K562 (cell line): ENCODE measurements at regions not wholly inside any gene's neighbourhood (a gene's known extent, or its start where the extent isn't known, plus 50 kb on each side); places are given as distances from the start of the nearest gene placed in this dataset.

Source experiments
- ATAC-seq: fragments of 200-7000 bp; cut with Tn5 transposase; 3 replicates; pipeline ENCODE4 v1.9.1; 2020; ENCODE audit warnings: moderate library complexity
- BruUV-seq: library from RNA; stranded (reverse); fragments of 400-500 nt; replicated peaks from 2 replicates; lab custom pipeline; 2021; lab: Mats Ljungman, UMichigan
- CTCF ChIA-PET: fragments of 300-600 bp; formaldehyde crosslinking; extraction: SDS; loops from one replicate; lab custom pipeline; 2021; ENCODE audit warnings: low intra/inter-chr PET ratio; lab: Yijun Ruan, JAX
- POLR2A ChIA-PET: fragments of 300-600, 350-650 bp; sonication (Branson Sonifier 250); formaldehyde crosslinking; extraction: SDS; loops from one replicate; lab custom pipeline; 2021; ENCODE audit warnings: antibody characterized with exemption, inconsistent platforms; lab: Yijun Ruan, JAX
- DNase-seq, 4 experiments: peaks; one replicate each; pipeline versions ENCODE4 v3.0.0 to v3.0.0-alpha.2; 2011 to 2018; ENCODE audit warnings: low spot score in 3 of 4, mixed read lengths in 3 of 4; ENCODE audit errors: extremely low read depth in 1 of 4
- FAIRE-seq: peaks from 2 replicates; lab custom pipeline; 2011; peaks lifted over from hg19 to GRCh38; lab: Jason Lieb, UNC
- H2AFZ ChIP-seq: 2 replicates; pipeline ENCODE4 v1.6.0; 2011; ENCODE audit warnings: low read depth, low read length, control low read depth, inconsistent platforms
- H3K27ac ChIP-seq: fragments of 200-600 bp; 3 replicates; pipeline ENCODE4 v1.8.0; 2011; ENCODE audit warnings: low read depth, mild to moderate bottlenecking, control low read depth, inconsistent platforms, low read length, moderate library complexity, mixed read lengths; ENCODE audit errors: extremely low read depth
- H3K27me3 ChIP-seq, 2 experiments: fragments of 300-600 bp in 1 of 2; 2 replicates in 1 of 2; 3 replicates in 1 of 2; pipeline versions ENCODE4 v1.6.0 to v1.8.0; 2011; ENCODE audit warnings: inconsistent platforms in 2 of 2, low read length in 2 of 2, mild to moderate bottlenecking in 1 of 2, mixed read lengths in 1 of 2, moderate library complexity in 1 of 2; ENCODE audit not compliant: control insufficient read depth in 2 of 2, insufficient read depth in 2 of 2
- H3K36me3 ChIP-seq: fragments of 300-600 bp; 3 replicates; pipeline ENCODE4 v1.8.0; 2011; ENCODE audit warnings: mild to moderate bottlenecking, low read length, inconsistent platforms; ENCODE audit not compliant: control insufficient read depth, insufficient read depth
- H3K4me1 ChIP-seq, 2 experiments: fragments of 200-600 bp in 1 of 2; replicated peaks in 1 of 2; 2 replicates in 1 of 2; 3 replicates in 1 of 2; pipeline versions ENCODE4 v1.5.1 to v1.8.0; 2011; ENCODE audit warnings: inconsistent platforms in 2 of 2, low read length in 2 of 2, mild to moderate bottlenecking in 1 of 2, mixed read lengths in 1 of 2, moderate library complexity in 1 of 2; ENCODE audit not compliant: control insufficient read depth in 2 of 2, insufficient read depth in 2 of 2
- H3K4me2 ChIP-seq: 2 replicates; pipeline ENCODE4 v1.6.1; 2011; ENCODE audit warnings: low read length, control low read depth, inconsistent platforms, mixed read lengths; ENCODE audit not compliant: insufficient read depth
- H3K4me3 ChIP-seq: fragments of 200-600 bp; sonication (generic), shearing (Covaris generic); 2 replicates; pipeline ENCODE4 v1.5.1; 2016; ENCODE audit warnings: control low read depth, inconsistent platforms
- H3K79me2 ChIP-seq: fragments of 200-600 bp; 3 replicates; pipeline ENCODE4 v1.8.0; 2011; ENCODE audit warnings: low read length, inconsistent platforms; ENCODE audit not compliant: control insufficient read depth, insufficient read depth
- H3K9ac ChIP-seq, 2 experiments: 2 replicates each; pipeline versions ENCODE4 v1.6.0 to v1.6.1; 2011; ENCODE audit warnings: low read depth in 2 of 2, low read length in 2 of 2, control low read depth in 1 of 2, inconsistent platforms in 1 of 2, mild to moderate bottlenecking in 1 of 2, mixed read lengths in 1 of 2; ENCODE audit not compliant: insufficient read depth in 1 of 2
- H3K9me1 ChIP-seq: one replicate; pipeline ENCODE4 v1.6.0; 2011; ENCODE audit warnings: inconsistent platforms, mild to moderate bottlenecking, low read length, moderate library complexity; ENCODE audit not compliant: control insufficient read depth, insufficient read depth
- H3K9me3 ChIP-seq: replicated peaks from 2 replicates; pipeline ENCODE4 v1.5.1; 2011; ENCODE audit warnings: low read depth, low read length, inconsistent platforms; ENCODE audit not compliant: control insufficient read depth, insufficient read depth
- H4K20me1 ChIP-seq: replicated peaks from 2 replicates; pipeline ENCODE4 v1.6.1; 2011; ENCODE audit warnings: low read length, inconsistent platforms, mixed read lengths; ENCODE audit not compliant: control insufficient read depth, insufficient read depth
- FOXO4 ChIP-seq: fragments of 450-650 bp; formaldehyde crosslinking; IDR thresholded peaks from 2 replicates; pipeline ENCODE4 v1.4.0; 2020; ENCODE audit warnings: mild to moderate bottlenecking, moderate library complexity
- KDM1A ChIP-seq, 2 experiments: fragments of 450-650 bp; IDR thresholded peaks; 2 replicates each; pipeline ENCODE4 v1.6.1; 2016; ENCODE audit warnings: mild to moderate bottlenecking in 2 of 2
- POLR3A ChIP-seq: IDR thresholded peaks from 2 replicates; pipeline ENCODE4 v1.6.1; 2011; ENCODE audit warnings: borderline replicate concordance, mild to moderate bottlenecking, moderate library complexity; ENCODE audit not compliant: insufficient read length, insufficient read depth; ENCODE audit errors: extremely low read depth
- U2AF1 ChIP-seq: fragments of 200-400 bp; formaldehyde crosslinking; optimal IDR thresholded peaks from 2 replicates; pipeline ENCODE3; 2017; ENCODE audit warnings: mild to moderate bottlenecking, low read depth, low read length, moderate library complexity
- WGBS: fragments of 100-300 bp; shearing (Covaris generic); methylation state at CpG from one replicate; pipeline ENCODE4 v1.1.6; 2016; ENCODE audit warnings: low coverage, mixed read lengths; ENCODE audit not compliant: insufficient coverage; ENCODE audit errors: missing lambda C conversion rate; 5-methylcytosine and 5-hydroxymethylcytosine counted together
- in situ Hi-C: fragments of 300-500 bp; cut with MboI; formaldehyde crosslinking; loops from 4 replicates; pipeline ENCODE4 v1.15.0; 2018; ENCODE audit warnings: inconsistent platforms, mixed read lengths
- intact Hi-C: fragments of 100-400 bp; cut with micrococcal nuclease; formaldehyde crosslinking; loops from 2 replicates; pipeline ENCODE4 v1.14.2; 2022
- TF ChIP-seq, protein P1 (sequence below): fragments of 450-650 bp; formaldehyde crosslinking; IDR thresholded peaks from 2 replicates; pipeline ENCODE4 v1.4.0; 2022; ENCODE audit warnings: mild to moderate bottlenecking, moderate library complexity
- TF ChIP-seq, protein P2 (sequence below): fragments of 250-450 bp; sonication (Bioruptor Pico); IDR thresholded peaks from 2 replicates; pipeline ENCODE4 v1.9.0; 2021; ENCODE audit warnings: mild to moderate bottlenecking
- TF ChIP-seq, protein P3 (sequence below): sonication (generic); formaldehyde crosslinking; IDR thresholded peaks from 2 replicates; pipeline ENCODE4 v1.9.0; 2022; ENCODE audit warnings: mild to moderate bottlenecking, missing genetic modification reagents

DNA sequence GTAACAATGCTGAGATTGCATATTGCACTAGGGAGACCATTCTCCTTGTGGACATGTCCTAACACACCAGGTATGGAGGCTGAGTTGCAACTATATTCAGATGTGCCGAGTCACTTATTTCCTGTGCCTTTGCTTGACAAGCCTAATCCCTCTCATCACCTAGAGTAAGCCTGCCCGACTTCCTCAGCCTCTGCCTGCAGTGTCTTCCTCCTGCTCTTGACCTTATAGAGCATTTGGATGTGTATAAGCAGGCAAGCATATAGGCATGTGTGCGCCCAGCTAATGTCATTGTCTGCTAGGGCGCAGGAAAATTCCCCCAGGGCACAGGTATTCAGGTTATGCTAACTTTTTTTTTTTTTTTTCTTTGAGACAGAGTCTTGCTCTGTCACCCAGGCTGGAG is 316.9 kb downstream of the CDH2 start (continued):
- TF ChIP-seq, protein P1, sequence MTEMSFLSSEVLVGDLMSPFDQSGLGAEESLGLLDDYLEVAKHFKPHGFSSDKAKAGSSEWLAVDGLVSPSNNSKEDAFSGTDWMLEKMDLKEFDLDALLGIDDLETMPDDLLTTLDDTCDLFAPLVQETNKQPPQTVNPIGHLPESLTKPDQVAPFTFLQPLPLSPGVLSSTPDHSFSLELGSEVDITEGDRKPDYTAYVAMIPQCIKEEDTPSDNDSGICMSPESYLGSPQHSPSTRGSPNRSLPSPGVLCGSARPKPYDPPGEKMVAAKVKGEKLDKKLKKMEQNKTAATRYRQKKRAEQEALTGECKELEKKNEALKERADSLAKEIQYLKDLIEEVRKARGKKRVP (CRISPR knock-in tag) = no peak

- no peaks in the 10 kb centered on the region for H3K9me3 ChIP-seq
- intact Hi-C loops (no loop called here), in situ Hi-C loops (no loop called here)
- BruUV-seq = no TSS peak
- 0% methylated on average over 1 of the region's 1 CpG for WGBS
- POLR2A ChIA-PET = no interaction called here
- H3K27ac ChIP-seq = no peak overlapping the region
- no peak overlapping the region for H3K4me2 ChIP-seq
- no peak for ATAC-seq
- no peaks in the 10 kb centered on the region for H3K4me1 ChIP-seq
- H3K79me2 ChIP-seq = no peaks in the 10 kb centered on the region
- no peak overlapping the region for H3K9ac ChIP-seq
- FAIRE-seq = no peak
- H3K36me3 ChIP-seq = no peaks in the 10 kb centered on the region
- CTCF ChIA-PET = no interaction called here
- no peak overlapping the region for H3K4me3 ChIP-seq
- no peak for DNase-seq
- no peaks in the 10 kb centered on the region for H3K9me1 ChIP-seq
- no peaks in the 10 kb centered on the region for H4K20me1 ChIP-seq
- H2AFZ ChIP-seq = no peak overlapping the region
- TF ChIP-seq U2AF1 = no peak
- TF ChIP-seq KDM1A (IDR thresholded peaks at IDR 0.05) = no peak
- no peak for TF ChIP-seq FOXO4 (CRISPR knock-in tag)
- TF ChIP-seq, protein P2, sequence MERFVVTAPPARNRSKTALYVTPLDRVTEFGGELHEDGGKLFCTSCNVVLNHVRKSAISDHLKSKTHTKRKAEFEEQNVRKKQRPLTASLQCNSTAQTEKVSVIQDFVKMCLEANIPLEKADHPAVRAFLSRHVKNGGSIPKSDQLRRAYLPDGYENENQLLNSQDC (CRISPR knock-in tag) = no peak
- TF ChIP-seq POLR3A = no peak
- TF ChIP-seq, protein P3, sequence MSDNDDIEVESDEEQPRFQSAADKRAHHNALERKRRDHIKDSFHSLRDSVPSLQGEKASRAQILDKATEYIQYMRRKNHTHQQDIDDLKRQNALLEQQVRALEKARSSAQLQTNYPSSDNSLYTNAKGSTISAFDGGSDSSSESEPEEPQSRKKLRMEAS (CRISPR knock-in tag) = no peak
- H3K27me3 ChIP-seq = no peaks in the 10 kb centered on the region
Measured at GRCh38 chr18:27856820-27857219, 320.1 kb downstream of the CDH2 start.
